ENCODE measurements at regions not wholly inside any gene's neighbourhood (a gene's known extent, or its start where the extent isn't known, plus 50 kb on each side); places are given as distances from the start of the nearest gene placed in this dataset.

DNA sequence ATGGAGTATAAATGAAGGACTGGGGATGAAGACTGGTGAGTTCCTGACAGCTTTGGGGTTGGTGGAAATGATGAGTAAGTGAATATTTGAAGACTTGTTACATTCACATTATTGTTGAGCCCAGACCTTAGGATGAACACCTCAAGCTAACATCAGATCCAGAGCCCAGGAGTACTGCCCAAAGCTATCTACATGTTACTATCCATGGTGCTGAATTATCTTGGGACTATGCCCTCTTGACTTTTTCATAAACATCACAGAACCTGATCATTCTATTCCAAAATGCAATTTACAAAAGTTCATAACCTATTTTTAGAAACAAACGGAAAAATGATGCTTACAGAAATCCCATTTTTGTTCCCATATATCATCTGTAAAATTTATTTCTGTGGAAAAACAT lies 613.3 kb downstream of the TUSC7 start:
- no peak for DNase-seq

GRCh38 chr3:117346901-117347300 lies 637.3 kb downstream of the TUSC7 start:
- DNase-seq: no peak

- no peak for DNase-seq
Observed at GRCh38 chr3:117348884-117349283, 639.3 kb downstream of the TUSC7 start.

DNA sequence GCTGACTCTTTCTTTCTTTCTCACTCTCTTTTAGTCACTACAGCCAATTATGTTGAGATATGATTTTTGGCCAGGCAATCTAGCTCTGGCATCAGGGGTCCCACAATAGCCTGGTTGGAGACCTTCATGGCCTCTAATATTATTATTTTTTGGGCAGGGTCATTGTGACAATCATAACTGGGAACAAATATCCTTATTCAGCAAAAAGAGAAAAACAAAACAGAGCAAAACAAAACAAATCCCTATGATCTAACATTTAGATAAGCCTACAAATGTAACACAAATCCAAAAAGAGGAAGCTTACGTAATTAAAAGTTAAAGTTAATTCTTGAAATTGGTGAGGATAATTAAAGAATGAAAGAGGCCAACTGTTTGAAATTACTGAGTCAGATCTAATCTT lies 640.0 kb downstream of the TUSC7 start:
- DNase-seq: no peak

DNA sequence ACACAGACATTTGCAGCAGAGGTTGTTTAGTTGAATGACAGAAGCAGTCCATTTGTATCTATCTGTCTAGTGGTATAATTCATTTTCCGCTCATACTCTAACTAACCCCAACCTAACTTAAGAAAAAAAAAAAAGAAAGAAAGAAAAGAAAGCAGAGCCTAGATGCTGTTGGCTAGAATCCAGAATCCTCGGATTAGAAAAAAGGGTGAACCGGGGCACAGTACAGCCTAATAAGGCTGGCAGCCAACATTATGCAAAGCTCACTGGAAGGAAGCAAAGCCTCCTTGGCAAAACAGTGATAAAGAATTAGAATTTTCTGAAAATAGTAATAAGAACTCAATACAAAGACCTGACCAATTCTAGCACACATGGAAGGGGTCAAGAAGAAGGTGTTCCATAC lies 640.8 kb downstream of the TUSC7 start:
- DNase-seq: no peak

DNA sequence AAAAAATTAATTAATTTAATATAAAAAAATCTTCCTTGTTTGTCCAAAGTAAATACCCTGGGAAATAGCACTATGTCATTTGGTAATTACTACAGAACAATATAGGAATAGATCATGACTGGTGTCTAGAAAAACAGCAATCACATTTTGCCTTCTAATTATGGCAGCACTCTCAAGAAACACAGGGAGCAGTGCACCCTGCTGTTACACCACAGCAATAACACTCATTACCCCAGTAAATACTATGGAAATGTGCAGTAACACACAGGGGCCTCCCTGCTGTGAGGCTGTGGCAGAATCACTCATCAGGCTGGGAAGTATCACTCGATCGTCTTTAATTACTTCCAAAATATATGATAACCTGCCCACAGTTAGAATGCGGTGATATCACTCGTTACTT lies 646.0 kb downstream of the TUSC7 start:
- DNase-seq: no peak

GRCh38 chr3:117356091-117356705 lies 646.6 kb downstream of the TUSC7 start:
- no peak for DNase-seq

DNA sequence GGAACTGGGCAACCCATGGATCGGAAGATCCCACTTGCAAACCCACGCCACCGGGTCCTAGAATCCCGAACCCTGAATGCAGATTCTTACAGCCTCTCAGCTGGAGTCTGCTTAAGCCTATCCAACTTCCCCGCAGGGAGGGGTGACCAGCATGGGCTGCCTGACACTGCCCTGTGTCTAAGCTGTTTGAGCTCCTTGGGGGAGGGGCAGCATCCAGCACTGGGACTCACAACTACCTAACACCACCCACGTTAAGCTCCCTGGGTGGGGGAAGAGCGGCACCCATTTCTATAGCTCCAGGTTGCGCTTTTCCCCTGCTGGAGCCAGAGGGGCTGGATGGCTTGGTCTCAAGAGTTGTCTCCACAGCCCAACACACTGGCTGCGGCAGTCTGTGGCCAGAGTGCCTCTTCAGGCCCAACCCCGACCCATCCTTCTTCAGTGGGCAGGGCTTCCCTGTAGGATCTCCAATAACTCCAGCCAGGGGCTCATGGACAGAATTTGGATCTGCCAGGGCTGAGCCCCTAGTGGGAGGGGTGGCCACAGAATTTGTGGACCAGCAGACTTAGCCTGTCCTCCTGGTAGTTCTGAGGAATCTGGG lies 649.2 kb downstream of the TUSC7 start:
- DNase-seq: no peak

DNA sequence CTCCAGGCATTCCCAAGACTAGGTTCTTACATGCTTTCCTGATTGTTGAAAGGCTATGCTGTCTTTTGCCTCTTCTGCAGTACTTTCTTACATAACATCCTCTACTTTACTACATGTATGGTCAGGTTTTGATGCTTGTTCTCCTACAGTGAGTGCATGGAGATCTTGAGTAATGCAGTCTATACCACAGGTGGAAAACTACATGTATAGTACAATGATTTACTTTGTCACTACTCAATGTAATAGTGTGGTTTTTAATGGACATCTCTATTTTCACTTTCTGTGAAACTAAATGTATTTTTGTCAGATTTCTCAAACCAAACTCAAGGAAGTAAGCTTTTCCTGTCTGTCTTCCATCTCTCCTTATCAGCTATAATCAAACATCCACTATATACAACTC lies 657.0 kb downstream of the TUSC7 start:
- DNase-seq: no peak

- DNase-seq: no peak
Observed at GRCh38 chr3:117367861-117368260, 658.3 kb downstream of the TUSC7 start.

DNA sequence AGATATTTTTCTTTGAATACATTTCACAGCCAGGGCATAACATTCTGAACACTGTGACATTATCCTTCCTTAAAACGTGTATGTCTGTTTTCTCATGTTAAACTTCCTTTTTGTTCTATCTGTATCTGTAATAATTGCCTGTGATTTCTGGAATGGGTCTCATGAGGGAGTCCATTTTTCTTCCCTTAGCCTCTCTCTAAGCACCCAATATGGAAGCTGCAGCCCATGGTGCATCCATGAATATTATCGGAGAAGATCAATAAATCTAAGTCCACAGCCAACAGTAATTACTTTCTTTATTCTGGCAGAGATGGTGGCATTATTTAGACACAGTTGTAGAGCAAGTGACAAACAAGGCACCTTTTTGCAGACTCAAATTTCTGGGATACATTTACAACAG lies 671.1 kb downstream of the TUSC7 start:
- no peak for DNase-seq

DNA sequence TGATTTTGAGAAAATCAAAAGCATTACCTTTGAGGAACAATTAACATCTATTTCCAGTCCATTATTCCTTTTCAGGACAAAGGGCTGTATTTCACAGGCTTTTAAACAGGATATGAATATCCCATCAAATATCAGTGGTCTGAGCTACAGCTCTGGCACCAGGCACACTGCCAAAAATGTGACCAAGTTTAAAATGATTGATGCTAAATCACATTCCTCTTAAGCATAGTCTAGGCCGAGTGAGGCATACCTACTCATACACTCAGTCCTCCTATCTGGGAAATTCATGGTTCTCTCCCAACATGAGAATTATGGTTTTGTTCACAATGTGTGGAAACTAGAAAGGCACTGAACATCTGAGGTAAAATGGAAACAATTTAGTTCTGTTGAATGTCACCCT lies 683.5 kb downstream of the TUSC7 start:
- DNase-seq: no peak

DNA sequence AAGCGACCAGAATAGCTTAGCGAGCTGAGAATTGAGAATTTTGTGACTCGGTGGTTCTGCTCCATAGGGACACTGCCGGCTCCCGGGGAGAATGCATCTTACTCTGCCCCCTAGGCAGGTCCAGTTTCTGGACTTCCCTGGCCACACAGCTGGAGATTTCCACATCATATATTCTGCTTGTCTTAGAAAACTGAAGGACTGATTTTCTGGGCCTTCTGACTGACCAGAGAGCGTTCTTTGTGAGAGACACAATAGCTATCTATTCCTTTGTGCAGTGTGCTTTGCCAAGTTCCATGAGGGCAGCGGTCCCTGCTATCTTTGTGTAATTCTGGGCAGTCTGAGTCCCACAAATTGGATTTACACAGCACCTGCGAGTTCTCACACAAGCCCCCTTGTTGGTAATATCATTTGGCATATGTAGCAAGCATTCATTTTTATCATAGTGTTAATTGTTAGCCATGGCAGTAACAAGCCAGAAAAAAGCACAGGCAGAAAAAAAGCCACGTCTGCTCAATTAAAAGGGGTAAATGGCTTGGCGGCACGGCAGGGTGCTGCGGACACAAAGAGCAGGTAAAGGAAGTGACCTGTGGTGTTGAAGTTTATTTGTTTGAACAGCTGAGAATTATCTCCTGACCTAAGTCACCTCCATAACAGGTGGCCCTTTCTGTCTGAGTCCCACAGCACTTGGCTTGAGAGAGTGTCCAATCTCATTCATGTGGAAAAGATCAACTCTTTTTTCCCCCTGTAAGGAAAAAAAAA lies 688.7 kb downstream of the TUSC7 start:
- DNase-seq: no peak

DNA sequence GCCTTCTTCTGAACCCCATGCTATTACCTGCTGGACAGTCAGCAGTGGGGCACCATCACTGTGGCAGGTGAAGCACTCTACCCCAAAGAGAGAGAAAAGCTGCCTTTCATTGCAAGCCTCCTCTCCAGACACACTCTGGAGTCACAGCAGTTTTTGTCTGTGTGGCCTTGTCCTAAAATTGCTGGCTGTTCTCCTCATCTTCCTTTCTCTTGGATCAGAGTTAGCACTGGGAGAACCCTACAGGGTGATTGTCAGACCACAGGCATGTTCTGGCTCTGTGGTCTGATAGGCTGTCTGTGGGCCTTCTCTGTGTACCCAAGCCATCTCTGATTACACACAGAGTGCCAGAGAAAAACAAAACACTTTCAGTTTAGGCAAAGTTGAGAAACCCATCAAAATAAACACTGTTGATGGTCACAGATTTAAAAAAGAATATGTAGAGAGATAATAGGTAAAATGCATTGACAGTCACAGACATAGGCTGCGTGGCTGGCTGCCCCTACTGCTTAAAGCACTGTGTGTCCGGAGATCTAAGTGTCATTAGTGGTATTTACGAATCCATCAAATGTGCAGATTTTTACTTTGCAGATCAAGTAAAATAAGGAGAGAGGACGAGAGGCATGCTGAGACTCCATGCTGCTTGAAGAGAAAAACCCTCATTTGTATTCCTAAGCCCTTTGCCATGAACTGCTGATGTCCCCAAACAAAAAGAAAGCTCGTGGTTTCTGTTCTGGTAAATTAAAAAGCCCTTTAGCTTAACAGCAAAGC lies 689.9 kb downstream of the TUSC7 start:
- DNase-seq: no peak

- DNase-seq: no peak
Observed at GRCh38 chr3:117400303-117400702, 690.7 kb downstream of the TUSC7 start.

- no peak for DNase-seq
Observed at GRCh38 chr3:117404141-117404540, 694.6 kb downstream of the TUSC7 start.

DNA sequence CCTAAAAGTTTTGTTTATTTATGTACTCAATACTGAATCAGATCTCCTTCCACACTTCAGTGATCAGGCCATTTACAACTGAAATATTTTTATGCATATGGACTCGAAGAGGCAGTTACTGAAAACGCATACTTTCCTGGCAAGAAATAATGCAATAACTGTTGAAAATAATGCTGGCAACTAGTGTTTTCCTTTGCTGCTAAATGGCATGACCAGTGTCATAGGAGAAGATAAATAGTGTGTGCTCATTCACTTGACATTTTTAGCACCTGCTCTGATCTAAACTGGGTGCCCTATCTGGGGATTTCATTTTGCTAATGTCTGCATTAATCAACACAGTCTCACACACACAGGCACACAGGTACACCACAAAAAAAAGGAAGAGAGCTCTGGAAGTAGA lies 695.2 kb downstream of the TUSC7 start:
- DNase-seq: no peak

DNA sequence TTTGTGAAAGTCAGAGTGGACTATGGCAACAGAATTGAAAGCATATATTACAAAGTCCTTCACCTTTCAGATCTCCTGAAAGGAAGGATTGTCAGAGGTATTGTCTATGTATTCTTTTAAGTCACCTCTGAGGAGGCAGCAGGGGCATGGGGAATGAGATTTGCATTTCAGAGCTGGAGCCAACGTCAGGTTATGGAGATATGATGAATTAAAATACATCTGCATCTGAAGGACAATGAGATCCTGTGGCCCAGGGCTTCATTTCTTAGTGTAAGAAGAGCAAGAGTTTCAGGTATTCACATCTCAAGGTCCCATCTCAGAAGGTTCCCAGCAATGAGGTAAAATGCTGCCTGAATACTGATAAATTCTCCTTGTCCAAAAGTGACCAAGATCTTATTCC lies 695.8 kb downstream of the TUSC7 start:
- no peak for DNase-seq

DNA sequence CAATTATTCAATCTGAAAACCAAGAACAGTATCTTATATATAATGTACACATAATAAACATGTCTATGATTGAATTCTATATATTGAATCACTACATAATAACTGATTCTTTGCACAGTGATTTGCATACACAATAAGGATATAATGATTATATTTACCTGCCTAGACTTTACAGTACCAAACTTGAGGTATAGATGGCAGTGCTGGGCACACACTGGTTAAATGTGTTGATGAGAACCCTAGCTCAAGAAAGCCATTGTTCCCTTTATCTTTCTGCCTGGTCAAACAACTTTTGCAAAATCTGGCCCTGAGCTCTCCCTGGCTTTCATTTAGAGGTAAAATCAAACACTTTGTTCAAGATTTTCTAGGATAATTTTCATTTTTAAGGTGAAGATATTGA lies 697.7 kb downstream of the TUSC7 start:
- no peak for DNase-seq

DNA sequence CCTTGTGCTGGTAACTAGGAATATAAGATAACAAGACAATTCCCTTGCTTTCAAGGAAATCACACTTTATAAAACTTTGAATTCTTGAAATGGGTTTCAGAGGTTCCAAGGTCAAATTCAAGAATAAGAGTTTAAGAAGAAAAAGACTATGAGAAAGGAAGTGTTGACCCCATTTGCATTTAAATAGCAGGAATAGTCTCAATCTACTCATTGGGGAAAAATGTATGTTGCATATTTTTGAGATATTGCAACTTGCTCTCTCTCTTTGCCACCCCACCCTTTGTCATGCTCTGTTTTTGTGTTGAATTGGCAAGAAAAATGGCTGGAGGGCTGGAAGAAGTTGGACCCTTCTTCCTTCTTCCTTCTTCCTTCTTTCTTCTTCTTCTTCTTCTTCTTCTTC lies 699.2 kb downstream of the TUSC7 start:
- DNase-seq: no peak

- no peak for DNase-seq
Observed at GRCh38 chr3:117409256-117409655, 699.7 kb downstream of the TUSC7 start.

DNA sequence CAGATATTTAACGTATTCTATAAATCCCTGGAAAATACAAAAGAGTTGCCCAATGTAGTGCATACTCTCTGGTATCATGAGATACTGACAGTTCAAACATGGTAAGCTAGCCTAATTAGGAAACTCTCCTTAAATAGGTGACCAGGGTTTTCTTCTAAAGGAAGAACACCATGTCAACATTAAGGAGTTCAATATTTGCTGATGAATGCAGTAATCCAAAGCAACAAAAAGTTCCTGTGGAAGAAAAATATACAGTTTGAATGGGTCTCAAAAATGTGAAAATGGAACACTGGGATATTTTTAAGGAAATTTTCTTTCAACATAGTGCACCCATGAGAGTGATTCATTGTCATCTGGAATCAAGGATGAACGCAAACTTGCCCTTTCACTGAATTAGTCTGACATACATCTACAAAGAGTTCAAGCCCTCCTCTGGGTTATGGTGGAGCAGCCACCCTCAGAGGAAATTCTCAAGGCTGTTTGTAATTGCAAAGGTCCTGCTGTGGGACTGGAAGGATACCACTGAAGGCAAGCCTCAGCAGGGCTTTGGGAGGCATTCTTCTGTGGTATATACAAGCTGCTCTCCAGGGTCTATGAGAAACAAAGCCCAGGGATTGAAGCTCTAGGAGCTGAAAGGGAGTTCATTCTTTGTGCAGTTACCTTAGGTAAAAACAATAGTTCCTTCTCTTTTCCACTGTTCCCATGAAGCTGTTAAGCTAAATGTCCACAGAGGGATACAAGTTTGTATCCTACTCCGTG lies 700.3 kb downstream of the TUSC7 start:
- no peak for DNase-seq

DNA sequence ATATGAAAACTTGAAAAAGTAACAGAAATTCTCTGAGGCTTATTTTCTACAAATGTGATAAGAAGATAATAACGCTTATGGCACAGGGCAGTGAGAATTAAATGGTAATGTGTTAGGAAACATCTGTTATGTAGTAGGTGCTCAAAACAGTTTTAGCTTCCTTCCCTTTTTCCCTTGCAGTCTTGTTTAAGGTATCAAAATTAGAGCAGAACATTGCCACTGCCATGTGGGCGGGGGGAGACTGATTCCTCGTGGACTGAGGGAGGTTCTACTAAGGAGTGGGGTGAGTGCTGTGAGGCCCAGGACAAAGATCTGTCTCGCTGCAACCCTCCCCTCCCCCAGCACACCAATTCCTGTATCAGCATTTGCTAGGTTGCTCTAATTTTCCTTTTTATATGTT lies 702.4 kb downstream of the TUSC7 start:
- DNase-seq: no peak

Data from activated T-cell treated with anti-CD3 and anti-CD28 coated beads, Interleukin-2, amount 50 U/mL, for 1 hour (primary cell).